ENCODE measurements at regions not wholly inside any gene's neighbourhood (a gene's known extent, or its start where the extent isn't known, plus 50 kb on each side); places are given as distances from the start of the nearest gene placed in this dataset.

GRCh38 chr13:86282442-86282841 lies 483.2 kb upstream of the SLITRK6 start:
- no peak overlapping the region for H2AFZ ChIP-seq (ENCODE audit: low read length)
- H3K4me1 ChIP-seq (ENCODE audit: insufficient read depth, low read length): no peaks in the 10 kb centered on the region
- no TSS peak for BruUV-seq (replicated peaks)
- no peaks in the 10 kb centered on the region for H3K27me3 ChIP-seq (ENCODE audit: control insufficient read depth in 1 of 2, insufficient read depth in 2 of 2, low read length in 2 of 2)
- DNase-seq (ENCODE audit: low spot score) (no peak), FAIRE-seq (no peak), ATAC-seq (no peak)
- H3K4me3 ChIP-seq (replicated peaks in 1 of 3; ENCODE audit: insufficient read depth in 1 of 3, low read depth in 2 of 3, low read length in 3 of 3): no peak overlapping the region
- H3K79me2 ChIP-seq (ENCODE audit: insufficient read depth, low read length): no peaks in the 10 kb centered on the region
- no peak overlapping the region for H3K4me2 ChIP-seq (ENCODE audit: low read depth, low read length)
- H3K9ac ChIP-seq (ENCODE audit: insufficient read depth, low read depth, low read length): no peak overlapping the region
- CTCF ChIA-PET (ENCODE audit: low intra/inter-chr PET ratio, low total read pairs): no interaction called here
- no peak overlapping the region for H3K27ac ChIP-seq (ENCODE audit: extremely low read length, insufficient read depth, low read length)
- TF ChIP-seq SKIL (CRISPR knock-in tag; IDR thresholded peaks at IDR 0.05; ENCODE audit: borderline replicate concordance) (no peak), KAT2B (IDR thresholded peaks at IDR 0.05; ENCODE audit: borderline replicate concordance, low read depth, low read length) (no peak), ZNF24 (IDR thresholded peaks at IDR 0.05) (no peak), ZNF292 (CRISPR knock-in tag; IDR thresholded peaks at IDR 0.05; ENCODE audit: borderline replicate concordance, low read depth) (no peak), NCOA2 (CRISPR knock-in tag; IDR thresholded peaks at IDR 0.05) (no peak), HCFC1 (IDR thresholded peaks at IDR 0.05; ENCODE audit: low read depth, low read length) (no peak), NAIF1 (CRISPR knock-in tag; IDR thresholded peaks at IDR 0.05; ENCODE audit: borderline replicate concordance) (no peak), ATF6 (CRISPR knock-in tag; conservative IDR thresholded peaks at IDR 0.05) (no peak), MAFF (IDR thresholded peaks at IDR 0.05; ENCODE audit: low read depth, low read length) (no peak)
- H4K20me1 ChIP-seq (ENCODE audit: insufficient read depth, low read length): no peaks in the 10 kb centered on the region
- in situ Hi-C loops (cut with HindIII; ENCODE audit: extremely low pct_ligation_motif_present, low pct_unique_long_range_greater_than_20kb): no loop called here
- no peaks in the 10 kb centered on the region for H3K36me3 ChIP-seq (replicated peaks in 1 of 2; ENCODE audit: control insufficient read depth in 1 of 2, insufficient read depth in 2 of 2, low read length in 2 of 2)
- intact Hi-C loops (cut with micrococcal nuclease; ENCODE audit: unreplicated experiment): no loop called here
- WGBS (ENCODE audit: low lambda C conversion rate): 4% methylated on average over 2 of the region's 2 CpGs
- POLR2A ChIA-PET: no interaction called here
- H3K9me3 ChIP-seq (ENCODE audit: low read length): no peaks in the 10 kb centered on the region

Measured in HepG2 (cell line).